ENCODE measurements at regions not wholly inside any gene's neighbourhood (a gene's known extent, or its start where the extent isn't known, plus 50 kb on each side); places are given as distances from the start of the nearest gene placed in this dataset.
A peak's percentile ranks its signal among the peaks of the same experiment; 100 is the strongest.
"Not testable (repeated sequence)": the region's sequence is repeated elsewhere in the genome, so short reads cannot be mapped to it uniquely, and the experiment has no call there.

- peak; percentile 88 for DNase-seq (ENCODE audit: low read depth)
- TF ChIP-seq CTCF (IDR thresholded peaks at IDR 0.05; ENCODE audit: low read depth, low read length, missing control alignments) = peak; percentile 32
- H3K4me3 ChIP-seq (ENCODE audit: low read depth, low read length) = peak overlapping the region; percentile 30
Measured at GRCh38 chr10:11663763-11664555, 52.5 kb upstream of the USP6NL start.

- H3K4me3 ChIP-seq (ENCODE audit: low read depth, low read length); DNase-seq (ENCODE audit: low read depth): not testable (repeated sequence)
Measured at GRCh38 chr10:11663126-11663515, 51.7 kb upstream of the USP6NL start.

- no peak overlapping the region for H3K4me3 ChIP-seq (ENCODE audit: low read depth, low read length)
Measured at GRCh38 chr10:11661441-11661840, 50.0 kb upstream of the USP6NL start.

More at GRCh38 chr10:11661441-11661840, 50.0 kb upstream of the USP6NL start:
- no peak for TF ChIP-seq CTCF (IDR thresholded peaks at IDR 0.05; ENCODE audit: low read depth, low read length, missing control alignments)
- DNase-seq (ENCODE audit: low read depth) = no peak

Data from GM12864 (cell line).